ENCODE measurements at regions not wholly inside any gene's neighbourhood (a gene's known extent, or its start where the extent isn't known, plus 50 kb on each side); places are given as distances from the start of the nearest gene placed in this dataset.

GRCh38 chrY:14139521-14139920, 83.5 kb downstream of the VCY1B start:
- ATAC-seq = no peak

- no peak for ATAC-seq
Measured at GRCh38 chrY:14145614-14146013, 89.6 kb downstream of the VCY1B start.

GRCh38 chrY:14182776-14183175, 126.7 kb downstream of the VCY1B start:
- peak; percentile 79 to 85 for ATAC-seq

DNA sequence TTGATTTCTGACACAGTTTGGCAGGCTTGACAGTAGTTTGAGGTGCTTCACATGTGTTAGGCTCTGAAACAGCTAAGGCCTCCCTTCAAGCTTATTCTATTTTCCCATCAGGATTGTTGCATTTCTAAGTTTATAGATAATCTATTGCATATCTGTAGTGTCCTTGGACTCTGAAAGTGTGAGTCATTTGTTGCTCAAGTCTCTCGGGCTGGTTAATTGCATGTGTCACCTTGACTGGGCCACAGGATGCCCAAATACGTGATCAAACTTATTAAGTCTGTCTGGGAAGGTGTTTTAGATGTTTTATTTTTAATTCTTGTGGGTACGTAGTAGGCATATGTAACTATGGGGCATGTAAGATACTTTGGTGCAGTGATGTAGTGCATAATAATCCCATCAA, 166.0 kb downstream of the VCY1B start:
- no peak for ATAC-seq

DNA sequence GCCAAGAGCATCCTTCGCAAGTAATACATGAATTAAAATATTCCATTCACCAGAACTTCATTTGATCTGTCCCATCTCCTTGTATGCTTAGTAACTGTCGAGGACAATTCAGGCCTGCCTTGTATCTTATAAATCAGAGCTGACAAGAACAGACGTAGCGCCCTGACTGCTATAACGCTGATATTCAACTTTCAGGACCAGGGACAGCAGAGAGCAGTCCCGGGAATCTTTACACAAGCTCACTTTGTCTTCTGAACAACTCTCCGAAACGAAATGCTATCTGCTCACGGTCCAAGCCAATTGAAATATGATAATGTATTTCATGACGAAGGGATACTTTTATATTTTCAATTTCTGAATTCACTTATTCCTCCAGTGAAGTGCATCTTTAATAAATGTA, 175.7 kb downstream of the VCY1B start:
- no peak for ATAC-seq

DNA sequence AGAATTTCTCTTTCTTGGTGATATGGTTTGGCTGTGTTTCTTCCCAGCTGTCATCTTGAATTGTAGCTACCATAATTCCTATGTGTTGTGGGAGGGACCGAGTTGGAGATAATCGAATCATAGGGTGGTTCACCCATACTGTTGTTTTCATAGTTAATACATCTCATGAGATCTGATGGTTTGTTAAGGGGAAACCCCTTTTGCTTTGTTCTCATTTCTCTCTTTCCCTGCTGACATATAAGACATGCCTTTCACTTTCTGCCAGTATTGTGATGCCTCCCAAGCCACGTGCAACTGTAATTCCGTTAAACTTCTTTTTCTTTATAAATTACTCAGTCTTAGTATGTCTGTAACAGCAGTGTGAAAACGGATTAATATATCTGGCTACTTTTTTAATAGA, 179.0 kb downstream of the VCY1B start:
- peak; percentile 25 to 75 for ATAC-seq

GRCh38 chrY:14238277-14238676, 182.2 kb downstream of the VCY1B start:
- ATAC-seq = no peak

GRCh38 chrY:14246948-14247347, 190.9 kb downstream of the VCY1B start:
- ATAC-seq = no peak

- ATAC-seq = no peak
Measured at GRCh38 chrY:14248878-14249576, 193.0 kb downstream of the VCY1B start.

- ATAC-seq = no peak
Measured at GRCh38 chrY:14255965-14256816, 200.2 kb downstream of the VCY1B start.

- no peak for ATAC-seq
Measured at GRCh38 chrY:14256817-14257168, 200.8 kb downstream of the VCY1B start.

GRCh38 chrY:14277029-14277428, 221.0 kb downstream of the VCY1B start:
- no peak for ATAC-seq

DNA sequence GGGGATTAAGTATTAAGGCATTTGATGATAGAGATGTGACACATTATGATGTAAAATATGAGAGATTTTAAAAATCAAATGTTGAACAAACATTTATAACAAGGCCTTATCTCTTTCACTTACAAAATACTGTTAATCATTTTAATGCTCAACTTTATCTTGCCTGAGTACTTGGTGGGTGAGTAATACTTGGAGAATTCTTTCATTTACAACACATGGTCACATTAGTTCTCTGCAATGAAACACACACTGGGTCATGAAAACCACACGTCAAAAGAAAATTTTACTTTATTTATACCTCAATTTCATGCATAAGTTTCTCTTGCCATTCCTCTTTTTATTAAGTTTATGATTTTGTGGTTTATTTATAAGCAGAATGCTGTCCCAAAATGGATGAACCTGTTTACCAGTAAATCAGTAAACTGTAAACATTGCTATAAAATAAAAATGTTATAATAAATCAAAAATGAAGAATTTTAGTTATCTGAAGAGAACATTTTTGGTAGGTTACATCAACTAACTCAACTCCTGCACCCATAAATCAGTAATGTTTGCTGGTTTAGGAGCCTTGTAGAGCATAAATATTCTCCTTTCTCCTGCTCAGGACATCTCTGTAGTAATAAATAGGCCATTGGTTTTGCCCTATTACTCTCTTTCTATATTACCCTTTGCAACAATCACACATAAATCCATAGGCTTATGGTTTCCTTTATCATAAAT, 233.5 kb upstream of the NLGN4Y start:
- no peak for ATAC-seq

DNA sequence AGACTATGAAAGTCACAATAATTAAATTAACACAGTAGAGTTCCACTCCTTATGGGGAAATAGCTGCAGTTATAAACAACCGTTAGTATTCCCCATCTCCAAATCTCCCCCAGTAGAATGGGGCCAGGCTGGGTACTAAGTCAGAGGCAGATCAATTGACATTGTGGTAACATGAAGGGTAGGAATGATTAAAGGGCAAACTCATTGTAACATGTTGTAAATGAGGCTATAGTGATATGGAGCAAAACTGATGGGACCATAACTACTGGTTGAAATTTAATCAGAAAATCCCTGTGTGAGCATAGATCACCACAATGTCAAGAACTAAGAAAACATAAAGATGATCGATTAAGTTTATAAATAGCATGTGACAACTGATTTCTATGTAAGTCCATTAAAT, 231.9 kb upstream of the NLGN4Y start:
- no peak for ATAC-seq

- ATAC-seq = peak; percentile 60 to 65
Measured at GRCh38 chrY:14300775-14301174, 223.6 kb upstream of the NLGN4Y start.

DNA sequence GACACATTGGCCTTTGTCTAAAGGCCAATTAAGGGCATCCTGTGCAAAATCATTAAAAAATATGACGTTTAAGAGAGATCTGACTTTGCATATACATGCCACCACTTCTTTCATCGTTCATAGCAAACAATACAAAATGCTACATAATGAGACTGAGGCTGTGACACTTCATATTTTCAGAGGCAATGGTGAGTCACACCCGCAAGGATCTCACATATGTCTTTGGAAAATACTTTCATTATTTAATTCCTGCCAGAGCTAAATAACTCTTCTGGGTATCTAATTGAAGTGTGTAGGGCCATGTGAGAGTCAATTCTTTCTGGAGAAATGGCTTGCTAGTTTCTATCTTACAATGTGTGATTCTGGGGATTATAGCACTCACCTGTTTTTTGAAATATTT, 222.8 kb upstream of the NLGN4Y start:
- peak; percentile 77 to 82 for ATAC-seq

DNA sequence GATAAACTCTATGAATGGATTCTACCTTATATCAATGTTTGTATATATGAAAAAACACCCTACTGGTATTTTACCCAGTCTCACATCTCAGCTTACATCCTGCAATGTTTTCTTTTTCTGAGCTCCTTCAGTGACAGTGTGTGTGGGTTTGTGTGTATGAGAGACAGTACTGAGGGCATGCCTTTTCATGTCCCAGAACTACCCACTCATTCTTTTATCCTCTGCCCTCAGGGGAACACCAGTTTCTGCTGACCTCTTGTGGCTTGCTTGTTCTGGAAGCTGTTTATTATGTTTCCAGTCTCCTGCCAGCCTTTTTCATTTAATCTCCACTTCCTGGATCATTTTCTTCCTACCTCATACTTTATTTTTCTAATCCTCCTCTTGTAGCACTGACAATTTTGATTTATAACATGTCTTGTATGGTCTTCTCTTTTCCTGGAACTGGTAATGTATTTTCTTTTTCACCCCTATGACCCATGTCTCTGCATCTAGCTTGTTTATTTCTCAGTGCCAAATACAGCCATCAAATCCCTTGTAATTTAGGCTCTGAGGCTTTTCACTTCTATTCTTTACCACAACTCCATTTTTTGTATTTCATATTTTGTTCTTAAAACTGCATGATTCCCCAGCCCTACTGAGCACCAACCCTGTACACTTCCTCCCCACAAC, 195.5 kb upstream of the NLGN4Y start:
- ATAC-seq = no peak

GRCh38 chrY:14330362-14330761, 194.0 kb upstream of the NLGN4Y start:
- no peak for ATAC-seq

DNA sequence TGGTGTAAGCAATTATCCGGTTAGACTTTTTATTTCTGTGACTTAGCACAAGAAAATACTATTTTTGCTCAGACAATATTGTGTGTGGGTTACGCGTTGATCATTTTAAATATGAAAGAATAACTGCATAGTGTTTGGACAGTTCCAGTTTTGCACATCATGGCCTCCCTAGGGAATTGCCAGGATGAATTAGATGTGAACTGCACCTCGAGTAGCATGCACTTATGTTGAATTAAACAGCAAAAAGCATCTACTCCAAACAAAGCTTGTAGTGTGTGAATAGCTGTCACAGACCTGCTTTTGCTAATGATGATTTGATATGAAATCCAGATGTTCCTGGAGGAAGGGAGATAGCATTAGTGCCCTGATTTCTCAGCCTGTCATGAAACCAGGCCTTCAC, 184.8 kb upstream of the NLGN4Y start:
- ATAC-seq = no peak

- ATAC-seq = peak; percentile 71 to 78
Measured at GRCh38 chrY:14340459-14341143, 183.7 kb upstream of the NLGN4Y start.

DNA sequence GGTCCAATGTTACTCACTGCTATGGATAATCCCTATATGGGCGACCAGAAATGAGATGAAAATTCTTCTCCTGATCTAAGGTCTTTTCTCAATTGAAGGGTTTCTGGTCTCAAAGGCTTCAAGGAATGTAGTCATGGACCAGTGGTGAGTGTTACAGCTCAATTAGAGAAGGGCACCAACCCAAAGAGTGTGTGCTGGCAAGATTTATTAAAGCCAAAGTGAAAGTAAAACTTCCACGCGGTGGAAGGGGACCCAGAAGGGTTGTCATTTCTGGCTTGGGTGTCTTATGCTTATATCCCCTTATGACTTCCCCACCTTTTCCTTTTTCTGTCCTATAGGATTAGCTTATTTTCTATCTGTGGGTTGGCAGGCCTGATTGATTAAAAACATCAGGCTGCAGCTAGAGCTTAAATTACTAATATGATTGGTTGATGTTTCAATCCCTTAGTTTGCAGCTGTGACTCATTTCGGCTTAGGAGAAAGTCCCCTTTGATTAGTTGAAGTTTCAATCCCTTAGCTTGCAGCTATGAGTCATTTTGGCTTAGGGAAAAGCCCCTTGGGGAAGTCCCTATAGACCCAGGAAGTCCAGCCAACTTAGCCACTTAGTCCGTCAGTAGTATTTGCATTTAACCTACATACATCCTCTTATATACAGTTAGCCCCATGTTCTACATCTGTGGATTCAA, 179.5 kb upstream of the NLGN4Y start:
- ATAC-seq = peak; percentile 56 to 62

- no peak for ATAC-seq
Measured at GRCh38 chrY:14351590-14351989, 172.7 kb upstream of the NLGN4Y start.

Measured in activated CD4-positive, CD25-positive, alpha-beta regulatory T cell treated with anti-CD3 and anti-CD28 coated beads, Interleukin-2, amount 50 U/mL, for 24 hours (primary cell).